Caco-2 (cell line): ENCODE measurements at regions not wholly inside any gene's neighbourhood (a gene's known extent, or its start where the extent isn't known, plus 50 kb on each side); places are given as distances from the start of the nearest gene placed in this dataset.

Source experiments
- BruUV-seq: library from RNA; stranded (reverse); fragments of 400-500 nt; replicated peaks from 2 replicates; lab custom pipeline; 2021; lab: Mats Ljungman, UMichigan
- CTCF ChIA-PET: fragments of 300-600 bp; sonication (Branson Sonifier 250); formaldehyde crosslinking; loops from one replicate; lab custom pipeline; 2022; ENCODE audit warnings: antibody characterized with exemption; lab: Charles Lee
- POLR2A ChIA-PET: fragments of 300-600 bp; sonication (Branson Sonifier 250); formaldehyde crosslinking; loops from one replicate; lab custom pipeline; 2022; ENCODE audit warnings: antibody characterized with exemption; lab: Charles Lee
- DNase-seq, 2 experiments: peaks; one replicate each; pipeline versions ENCODE4 v3.0.0 to v3.0.0-alpha.2; 2020 to 2022
- H3K27me3 ChIP-seq: replicated peaks from 2 replicates; pipeline ENCODE4 v1.6.0; 2011; ENCODE audit warnings: low read length; ENCODE audit not compliant: control insufficient read depth, insufficient read depth
- H3K36me3 ChIP-seq: 2 replicates; pipeline ENCODE4 v1.5.1; 2011; ENCODE audit warnings: low read length; ENCODE audit not compliant: control insufficient read depth, insufficient read depth
- H3K4me1 ChIP-seq: fragments of 250-450 bp; sonication (Bioruptor Pico); 2 replicates; pipeline ENCODE4 v1.5.1; 2020; ENCODE audit warnings: mild to moderate bottlenecking
- H3K4me3 ChIP-seq: 2 replicates; pipeline ENCODE4 v1.5.1; 2011; ENCODE audit warnings: low read depth, mild to moderate bottlenecking, control low read depth, low read length
- H3K9me3 ChIP-seq: fragments of 250-450 bp; sonication (Bioruptor Pico); 2 replicates; pipeline ENCODE4 v1.5.1; 2020; ENCODE audit warnings: mild to moderate bottlenecking, moderate library complexity
- H3K27ac Mint-ChIP-seq: one replicate; pipeline ENCODE4 v1.8.0; 2022; ENCODE audit warnings: mixed read lengths; ENCODE audit not compliant: unreplicated experiment
- H3K27me3 Mint-ChIP-seq: one replicate; pipeline ENCODE4 v1.8.0; 2022; ENCODE audit warnings: mixed read lengths; ENCODE audit not compliant: insufficient read depth, unreplicated experiment
- H3K36me3 Mint-ChIP-seq: one replicate; pipeline ENCODE4 v1.8.0; 2022; ENCODE audit warnings: mild to moderate bottlenecking, mixed read lengths; ENCODE audit not compliant: insufficient read depth, unreplicated experiment
- H3K4me1 Mint-ChIP-seq: one replicate; pipeline ENCODE4 v1.8.0; 2022; ENCODE audit warnings: low read depth, mixed read lengths; ENCODE audit not compliant: unreplicated experiment
- H3K4me3 Mint-ChIP-seq: one replicate; pipeline ENCODE4 v1.8.0; 2022; ENCODE audit warnings: mild to moderate bottlenecking, moderate library complexity, mixed read lengths; ENCODE audit not compliant: unreplicated experiment
- H3K9me3 Mint-ChIP-seq: one replicate; pipeline ENCODE4 v1.8.0; 2022; ENCODE audit warnings: mixed read lengths; ENCODE audit not compliant: unreplicated experiment
- CTCF ChIP-seq, 2 experiments: fragments of 200-600 bp in 1 of 2; IDR thresholded peaks; 1 replicate in 1 of 2; 2 replicates in 1 of 2; pipeline versions ENCODE4 v1.5.1 to v1.8.0; 2011 to 2022; ENCODE audit warnings: antibody characterized with exemption in 1 of 2, control low read depth in 1 of 2, inconsistent platforms in 1 of 2, low read depth in 1 of 2, low read length in 1 of 2, mild to moderate bottlenecking in 1 of 2, moderate library complexity in 1 of 2; ENCODE audit not compliant: insufficient read depth in 1 of 2, severe bottlenecking in 1 of 2, unreplicated experiment in 1 of 2
- intact Hi-C: fragments of 100-400 bp; cut with micrococcal nuclease; formaldehyde crosslinking; loops from one replicate; pipeline ENCODE4 v1.10.0; 2022; ENCODE audit not compliant: unreplicated experiment

GRCh38 chr6:132058975-132059374, 107.8 kb upstream of the CCN2 start:
- no peaks in the 10 kb centered on the region for H3K27me3 Mint-ChIP-seq
- no peaks in the 10 kb centered on the region for H3K9me3 Mint-ChIP-seq
- no peaks in the 10 kb centered on the region for H3K27me3 ChIP-seq
- intact Hi-C loops = no loop called here
- H3K36me3 ChIP-seq = no peaks in the 10 kb centered on the region
- ChIA-PET POLR2A (no interaction called here), CTCF (interaction anchor here (0.6 kb wide), 1 partner anchor 32 kb away, joined by 3 read pairs; no protein-coding TSS in a partner anchor)
- H3K4me3 Mint-ChIP-seq = no peak overlapping the region
- BruUV-seq = no TSS peak
- H3K4me1 Mint-ChIP-seq = peaks cover 6% of the 10 kb centered on the region
- DNase-seq = no peak
- H3K9me3 ChIP-seq = no peaks in the 10 kb centered on the region
- H3K36me3 Mint-ChIP-seq = no peaks in the 10 kb centered on the region
- H3K4me3 ChIP-seq = no peak overlapping the region
- H3K27ac Mint-ChIP-seq = no peak overlapping the region
- H3K4me1 ChIP-seq = peaks cover 11% of the 10 kb centered on the region; the same call in 1 of the 2 replicates
- TF ChIP-seq CTCF (IDR thresholded peaks at IDR 0.05; ENCODE audit: insufficient read depth in 1 of 2, low read depth in 1 of 2, low read length in 1 of 2, severe bottlenecking in 1 of 2, unreplicated experiment in 1 of 2) = no peak

GRCh38 chr6:132054525-132054924, 103.4 kb upstream of the CCN2 start:
- no peak overlapping the region for H3K4me3 Mint-ChIP-seq
- H3K27ac Mint-ChIP-seq = no peak overlapping the region
- BruUV-seq = no TSS peak
- no peaks in the 10 kb centered on the region for H3K4me1 Mint-ChIP-seq
- Histone ChIP-seq H3K27me3 (no peaks in the 10 kb centered on the region), H3K36me3 (no peaks in the 10 kb centered on the region), H3K4me3 (no peak overlapping the region), H3K9me3 (no peaks in the 10 kb centered on the region), H3K4me1 (no peaks in the 10 kb centered on the region)
- H3K9me3 Mint-ChIP-seq = no peaks in the 10 kb centered on the region
- POLR2A ChIA-PET = interaction anchor here (0.8 kb wide), 1 partner anchor 103 kb away, joined by 4 read pairs; no protein-coding TSS in a partner anchor
- H3K27me3 Mint-ChIP-seq = no peaks in the 10 kb centered on the region
- intact Hi-C loops = no loop called here
- H3K36me3 Mint-ChIP-seq = no peaks in the 10 kb centered on the region
- DNase-seq = no peak
- CTCF ChIA-PET = no interaction called here
- no peak for TF ChIP-seq CTCF (IDR thresholded peaks at IDR 0.05; ENCODE audit: insufficient read depth in 1 of 2, low read depth in 1 of 2, low read length in 1 of 2, severe bottlenecking in 1 of 2, unreplicated experiment in 1 of 2)

GRCh38 chr6:132053511-132053910, 102.3 kb upstream of the CCN2 start:
- DNase-seq = no peak
- Mint-ChIP-seq H3K36me3 (no peaks in the 10 kb centered on the region), H3K27me3 (no peaks in the 10 kb centered on the region), H3K9me3 (no peaks in the 10 kb centered on the region), H3K4me3 (no peak overlapping the region), H3K27ac (no peak overlapping the region), H3K4me1 (no peaks in the 10 kb centered on the region)
- CTCF ChIA-PET = no interaction called here
- Histone ChIP-seq H3K9me3 (no peaks in the 10 kb centered on the region), H3K4me3 (no peak overlapping the region), H3K4me1 (no peaks in the 10 kb centered on the region), H3K27me3 (no peaks in the 10 kb centered on the region), H3K36me3 (no peaks in the 10 kb centered on the region)
- intact Hi-C loops = no loop called here
- TF ChIP-seq CTCF (IDR thresholded peaks at IDR 0.05; ENCODE audit: insufficient read depth in 1 of 2, low read depth in 1 of 2, low read length in 1 of 2, severe bottlenecking in 1 of 2, unreplicated experiment in 1 of 2) = no peak
- BruUV-seq = no TSS peak
- POLR2A ChIA-PET = no interaction called here
